GM10266 (cell line): ENCODE measurements at regions not wholly inside any gene's neighbourhood (a gene's known extent, or its start where the extent isn't known, plus 50 kb on each side); places are given as distances from the start of the nearest gene placed in this dataset.

Experiments used
- DNase-seq: peaks from one replicate; pipeline ENCODE4 v3.0.0; 2012; ENCODE audit errors: extremely low spot score
- CTCF ChIP-seq: IDR thresholded peaks from 2 replicates; pipeline ENCODE4 v1.5.1; 2012; ENCODE audit warnings: mild to moderate bottlenecking, low read depth; ENCODE audit not compliant: control insufficient read depth, insufficient read depth; ENCODE audit errors: missing control alignments

GRCh38 chr15:94621736-94622135 is 390.4 kb downstream of the MCTP2 start:
- no peak for DNase-seq

GRCh38 chr15:94626949-94627348 is 395.6 kb downstream of the MCTP2 start:
- DNase-seq: no peak
- TF ChIP-seq CTCF: no peak

More at GRCh38 chr15:94621736-94622135, 390.4 kb downstream of the MCTP2 start:
- TF ChIP-seq CTCF: no peak

GRCh38 chr15:94631608-94632007 is 400.2 kb downstream of the MCTP2 start:
- no peak for TF ChIP-seq CTCF
- DNase-seq: no peak

GRCh38 chr15:94638183-94638582 is 406.8 kb downstream of the MCTP2 start:
- no peak for TF ChIP-seq CTCF
- no peak for DNase-seq

- no peak for TF ChIP-seq CTCF
- no peak for DNase-seq
Observed at GRCh38 chr15:94639701-94640100, 408.3 kb downstream of the MCTP2 start.

GRCh38 chr15:94644433-94644832 is 413.1 kb downstream of the MCTP2 start:
- TF ChIP-seq CTCF: no peak
- DNase-seq: no peak

- TF ChIP-seq CTCF: no peak
- no peak for DNase-seq
Observed at GRCh38 chr15:94653071-94653470, 421.7 kb downstream of the MCTP2 start.
